Fibroblast of skin of right biceps (primary cell): ENCODE measurements at regions not wholly inside any gene's neighbourhood (a gene's known extent, or its start where the extent isn't known, plus 50 kb on each side); places are given as distances from the start of the nearest gene placed in this dataset.
A peak's percentile ranks its signal among the peaks of the same experiment; 100 is the strongest.

ENCODE experiments used
- DNase-seq: peaks from one replicate; pipeline ENCODE4 v3.0.0-alpha.2; 2013

DNA sequence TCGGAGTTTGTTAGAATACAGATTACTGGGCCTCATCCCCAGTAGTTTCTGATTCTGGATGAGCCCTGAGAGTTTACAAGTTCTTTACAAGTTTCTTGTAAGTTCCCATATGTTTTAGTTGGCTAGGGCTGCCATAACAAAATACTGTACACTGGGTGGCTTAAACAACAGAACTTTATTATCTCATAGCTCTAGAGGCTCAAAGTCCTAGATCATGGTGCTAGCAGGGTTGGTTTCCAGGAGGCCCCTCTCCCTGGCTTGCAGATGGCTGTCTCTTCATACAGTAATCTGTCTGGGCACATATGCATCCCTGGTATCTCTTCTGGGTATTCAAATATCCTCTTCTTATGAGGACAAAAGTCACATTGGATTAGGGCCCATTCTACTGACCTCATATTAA, 167.2 kb downstream of the KLF5 start:
- no peak for DNase-seq

GRCh38 chr13:73224703-73225102, 165.9 kb downstream of the KLF5 start:
- DNase-seq: peak; percentile 82

DNA sequence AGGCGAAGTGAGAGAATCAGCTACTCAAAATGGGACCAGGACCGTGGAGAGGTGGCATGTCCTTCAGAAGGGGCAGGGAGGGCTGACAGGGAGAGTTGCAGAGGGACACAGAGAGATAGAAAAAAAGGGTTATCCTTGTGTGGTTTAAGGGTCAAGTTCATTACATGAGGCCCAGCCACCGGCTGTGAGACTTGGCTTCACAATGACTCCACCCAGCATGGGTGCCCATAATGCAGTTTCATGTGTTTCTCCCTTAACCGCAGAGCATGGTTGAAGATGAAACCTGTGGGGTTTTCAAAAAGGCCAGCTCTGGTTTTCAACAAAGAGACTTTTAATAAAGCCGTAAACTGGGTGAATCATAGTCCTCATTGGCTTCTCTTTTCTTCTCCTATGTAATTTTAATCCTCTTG, 164.6 kb downstream of the KLF5 start:
- DNase-seq: no peak

DNA sequence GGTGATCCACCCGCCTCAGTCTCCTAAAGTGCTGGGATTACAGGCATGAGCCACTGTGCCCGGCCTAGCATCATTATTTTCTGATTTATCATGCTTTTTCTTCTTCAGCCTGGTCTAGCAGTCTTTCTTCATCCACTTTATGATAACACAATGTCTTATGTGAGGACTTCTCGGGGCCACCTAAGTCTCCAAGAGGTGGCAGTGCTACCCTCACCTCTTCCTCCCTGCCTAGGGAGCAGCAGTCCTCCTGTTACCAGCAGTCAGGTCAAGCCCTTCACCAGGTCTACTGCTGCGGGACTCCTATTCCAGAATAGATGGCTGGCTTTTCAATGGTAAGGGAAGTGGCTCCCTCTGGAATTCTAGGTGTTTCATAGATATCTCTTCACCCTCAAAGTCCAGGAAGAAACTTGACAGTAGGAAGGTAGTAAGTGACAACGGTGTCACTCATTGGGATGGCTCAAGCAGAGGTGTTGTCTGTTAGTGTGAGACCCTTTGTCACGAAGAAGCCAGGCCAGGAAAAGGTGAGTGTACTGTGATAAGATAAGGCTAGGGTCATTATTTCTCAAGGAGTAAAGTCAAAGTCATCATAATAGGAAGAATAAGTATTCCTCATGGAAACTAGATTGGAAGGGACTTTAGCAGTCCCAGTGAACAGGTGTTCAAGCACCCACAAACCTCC, 164.0 kb downstream of the KLF5 start:
- no peak for DNase-seq

DNA sequence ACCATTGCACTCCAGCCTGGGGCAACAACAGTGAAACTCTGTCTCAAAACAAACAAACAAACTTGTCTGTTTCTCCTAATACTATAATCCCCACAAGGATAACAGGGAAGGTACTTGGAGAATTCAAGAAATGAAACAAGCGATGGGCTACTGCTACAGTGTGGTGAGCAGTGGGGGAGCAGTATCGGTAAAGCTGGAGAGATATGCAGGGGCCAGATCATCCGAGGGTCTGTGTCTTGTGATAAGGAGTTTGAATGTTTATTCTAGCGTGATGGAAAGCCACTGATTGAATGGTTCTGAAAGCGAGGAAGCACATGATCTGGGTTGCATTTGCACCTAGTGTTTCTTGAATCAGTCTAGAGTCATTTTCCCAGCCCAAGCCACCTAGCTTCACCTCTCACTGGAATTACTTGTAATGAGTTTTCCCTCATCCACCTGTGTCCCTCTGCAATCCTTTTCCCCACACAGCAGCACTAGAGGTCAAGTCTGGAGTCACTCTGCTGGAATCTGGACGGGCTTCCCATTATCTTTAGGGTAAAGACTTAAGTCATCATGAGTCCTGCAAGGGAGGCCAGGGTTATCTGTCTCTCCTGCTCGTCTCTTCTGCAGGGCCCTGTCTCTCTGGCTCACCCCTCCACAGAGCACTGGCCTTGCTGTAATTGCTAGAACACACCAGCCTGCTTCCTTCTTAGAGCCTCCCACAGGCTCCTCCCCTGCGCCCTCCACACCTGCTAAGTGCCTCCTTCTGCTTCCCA, 162.3 kb downstream of the KLF5 start:
- peak; percentile 25 for DNase-seq

- DNase-seq: no peak
Measured at GRCh38 chr13:73218181-73218580, 159.4 kb downstream of the KLF5 start.

DNA sequence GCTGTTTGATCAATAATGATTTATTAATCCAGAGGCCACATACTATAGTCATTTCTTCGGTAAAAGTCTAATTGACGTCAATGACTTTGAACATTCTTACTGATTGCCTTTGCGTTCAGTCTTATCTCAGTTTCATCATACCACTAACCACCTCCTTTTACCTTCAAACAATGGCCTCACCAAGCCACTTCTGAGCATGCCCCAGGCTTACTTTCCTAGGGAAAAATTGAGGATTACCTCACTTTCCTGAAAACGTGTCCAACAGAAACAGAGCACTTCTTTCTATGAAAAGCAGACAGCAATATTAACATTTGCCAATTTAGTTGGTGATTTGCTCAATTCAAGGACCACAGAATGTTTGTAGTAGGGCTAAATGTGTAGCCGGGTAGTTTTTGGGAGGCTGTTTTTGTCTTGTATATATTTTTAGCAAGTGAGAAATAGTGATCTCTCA, 157.6 kb downstream of the KLF5 start:
- DNase-seq: peak; percentile 91

DNA sequence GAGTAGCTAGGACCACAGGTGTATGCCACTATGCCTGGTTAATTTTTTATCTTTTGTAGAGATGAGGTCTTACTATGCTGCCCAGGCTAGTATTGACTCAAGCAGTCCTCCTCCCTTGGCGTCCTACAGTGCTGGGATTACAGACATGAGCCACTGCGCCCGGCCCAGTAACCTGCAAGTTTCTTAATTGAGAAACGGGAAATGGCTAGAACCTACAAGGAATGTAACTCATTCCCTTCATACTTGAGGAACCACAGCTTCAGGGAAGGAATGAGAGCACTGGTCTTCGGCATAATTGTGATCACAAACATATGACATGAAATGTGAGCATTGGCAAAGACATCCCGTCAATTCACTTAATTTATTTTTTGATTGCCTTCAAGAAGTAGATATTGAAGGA, 157.0 kb downstream of the KLF5 start:
- peak; percentile 94 for DNase-seq

DNA sequence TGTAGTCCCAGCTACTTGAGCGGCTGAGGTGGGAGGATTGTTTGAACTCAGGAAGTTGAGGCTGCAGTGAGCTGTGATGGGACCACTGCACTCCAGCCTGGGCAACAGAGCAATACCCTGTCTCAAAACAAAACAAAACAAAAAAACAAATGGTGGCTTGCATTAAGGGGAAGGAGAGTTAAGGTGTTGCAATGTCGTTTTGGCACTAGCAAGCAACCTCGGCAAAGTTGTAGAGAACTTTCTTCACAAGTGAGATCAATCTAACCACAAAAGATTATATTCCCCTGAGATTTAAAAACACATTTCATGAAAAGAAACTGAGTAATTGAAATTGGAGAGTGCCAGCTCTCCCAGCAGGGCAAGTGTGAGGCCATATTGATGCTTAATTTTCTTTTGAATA, 153.7 kb downstream of the KLF5 start:
- DNase-seq: no peak

DNA sequence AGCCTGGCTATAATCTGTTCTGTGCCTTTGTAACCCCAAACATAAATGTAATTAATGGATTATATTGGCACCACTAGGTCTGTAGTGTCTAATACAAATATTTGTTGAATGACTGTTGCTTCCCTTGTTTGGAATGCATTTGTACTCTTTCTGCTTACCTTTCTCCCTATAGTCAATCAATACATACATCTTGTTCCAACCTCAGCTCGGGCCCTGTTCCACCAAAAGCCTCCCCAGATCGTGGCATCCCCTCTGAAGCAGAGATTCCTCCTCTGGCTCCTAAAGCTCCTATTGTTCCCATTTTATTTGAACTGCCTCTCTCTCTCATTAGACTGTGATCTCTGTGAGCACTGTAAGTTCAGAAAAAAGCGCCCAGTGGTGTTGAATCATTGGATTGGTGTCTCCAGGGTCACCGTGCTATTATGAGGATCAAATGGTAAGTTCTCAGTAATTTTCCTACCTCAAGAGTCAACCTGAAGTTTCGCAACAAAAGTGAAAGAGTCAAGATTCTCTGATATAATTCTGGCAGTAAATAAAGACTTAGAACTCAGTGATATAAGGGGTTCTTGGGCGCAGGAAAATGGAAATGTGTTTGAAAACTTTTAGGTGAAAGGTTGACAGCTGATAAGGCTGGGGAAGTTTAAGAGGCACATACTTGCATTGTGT, 151.5 kb downstream of the KLF5 start:
- no peak for DNase-seq

DNA sequence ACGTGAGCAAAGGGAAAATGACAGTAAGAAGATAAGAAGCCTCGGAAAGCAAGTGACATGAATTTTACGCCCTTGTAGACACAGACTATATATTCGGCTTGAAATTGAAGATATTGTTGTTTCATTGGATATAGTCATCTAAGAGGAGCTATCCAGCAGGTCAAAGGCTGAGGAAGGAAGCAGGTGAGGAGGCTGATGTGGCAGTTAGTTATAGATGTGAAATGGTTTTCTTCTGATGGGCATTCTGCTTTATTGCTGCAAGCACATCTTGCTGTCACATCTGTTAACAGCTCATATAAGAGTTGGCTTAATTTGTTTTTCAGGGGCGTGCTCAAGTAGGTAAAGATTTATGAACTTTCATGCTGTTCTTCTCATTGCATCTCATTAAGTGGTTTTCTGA, 146.1 kb downstream of the KLF5 start:
- no peak for DNase-seq

GRCh38 chr13:73201626-73202025, 142.8 kb downstream of the KLF5 start:
- peak; percentile 58 for DNase-seq

DNA sequence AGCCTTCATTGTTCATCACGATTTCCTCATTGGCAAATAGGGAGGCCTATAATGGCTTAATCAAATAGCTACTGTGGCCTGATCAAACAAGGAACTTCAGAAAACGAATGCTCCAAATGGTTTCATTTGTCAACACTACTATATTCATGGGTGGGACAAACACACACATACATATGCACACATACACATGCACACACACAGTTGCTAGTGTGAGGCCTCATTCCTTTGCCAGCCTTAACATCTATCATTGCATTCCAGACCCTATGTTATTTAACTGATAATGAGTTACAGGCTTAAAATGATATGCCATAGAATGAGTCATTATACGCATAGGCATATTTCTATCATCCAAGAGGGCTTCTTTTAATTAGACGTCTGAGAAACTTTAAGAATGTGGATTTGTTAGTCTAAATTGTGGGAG, 140.2 kb downstream of the KLF5 start:
- peak; percentile 91 for DNase-seq

DNA sequence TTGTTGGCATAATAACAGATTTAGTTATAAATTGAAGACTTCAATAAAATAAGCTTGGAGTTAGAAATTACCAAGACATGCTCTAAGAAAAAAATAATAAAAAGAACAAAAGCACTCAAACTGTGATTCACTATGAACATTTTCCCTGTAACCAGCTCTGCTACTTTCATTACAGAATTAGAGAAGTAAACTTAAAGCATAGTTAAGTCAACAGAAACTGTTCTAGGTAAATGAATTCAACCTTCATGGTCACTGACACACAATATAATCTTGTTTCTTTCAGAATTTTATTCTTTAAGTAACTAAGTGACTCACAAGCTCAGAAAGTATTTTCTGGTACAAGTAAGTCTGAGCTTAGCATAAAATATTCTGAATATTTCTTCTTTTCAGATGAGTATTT, 136.3 kb downstream of the KLF5 start:
- no peak for DNase-seq

GRCh38 chr13:73194310-73194709, 135.5 kb downstream of the KLF5 start:
- DNase-seq: no peak

DNA sequence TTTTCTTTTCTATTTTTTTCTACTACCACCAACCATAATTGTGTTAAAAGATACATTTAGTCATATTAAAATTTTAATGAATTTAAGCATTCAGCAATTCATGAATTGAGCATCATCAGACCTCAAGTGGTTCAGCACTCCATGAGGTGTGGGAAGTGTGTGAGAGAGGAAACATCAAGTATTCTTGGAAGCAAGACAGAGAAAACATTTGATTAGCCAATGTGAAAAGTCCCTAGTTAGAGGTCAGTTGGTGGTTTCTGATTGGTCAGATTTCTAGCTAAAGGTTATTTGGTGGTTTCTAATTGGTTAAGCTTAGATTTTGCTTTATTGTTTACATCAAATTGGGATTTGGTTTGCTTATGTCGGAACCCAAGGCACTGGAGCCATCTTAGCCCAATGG, 134.7 kb downstream of the KLF5 start:
- no peak for DNase-seq

DNA sequence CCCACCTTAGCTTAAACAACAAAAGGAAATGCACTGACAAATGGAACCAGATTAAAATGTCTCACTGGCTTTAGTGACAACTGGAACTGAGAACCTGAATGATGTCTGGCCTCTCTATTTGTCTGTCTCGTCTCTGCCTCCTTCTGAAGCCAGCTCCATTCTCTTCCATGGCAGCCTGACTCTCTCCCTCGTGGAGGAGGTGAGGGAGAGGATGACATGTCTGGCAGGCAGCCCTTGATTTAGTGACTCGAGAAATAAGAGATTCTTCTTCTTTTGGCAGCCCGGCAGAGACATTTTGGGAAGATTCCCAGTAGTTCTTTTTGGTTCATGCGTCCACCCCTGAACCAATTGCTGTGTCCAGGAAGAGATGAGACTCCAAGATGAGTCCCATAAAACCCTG, 131.7 kb downstream of the KLF5 start:
- peak; percentile 32 for DNase-seq

- no peak for DNase-seq
Measured at GRCh38 chr13:73189776-73190175, 131.0 kb downstream of the KLF5 start.

DNA sequence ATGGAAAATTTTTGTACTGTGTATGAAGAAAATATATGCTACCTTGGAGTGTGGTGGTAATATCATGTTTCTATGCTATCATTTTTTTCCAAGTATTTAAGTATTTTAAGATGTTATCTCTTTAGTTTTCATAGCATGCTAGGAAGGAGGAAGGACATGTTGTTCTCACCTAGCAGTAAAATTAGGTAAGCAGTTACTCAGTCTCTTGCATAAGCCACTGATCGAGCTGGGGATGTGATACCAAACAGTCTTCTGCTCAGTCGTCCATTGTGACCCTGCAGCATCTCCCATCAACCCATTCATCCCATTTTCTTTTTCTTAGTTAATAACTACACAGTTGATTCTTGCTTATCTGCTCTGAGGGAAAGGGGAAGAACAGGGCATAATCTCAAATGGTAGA, 130.6 kb downstream of the KLF5 start:
- no peak for DNase-seq

GRCh38 chr13:73187106-73187505, 128.3 kb downstream of the KLF5 start:
- DNase-seq: no peak

DNA sequence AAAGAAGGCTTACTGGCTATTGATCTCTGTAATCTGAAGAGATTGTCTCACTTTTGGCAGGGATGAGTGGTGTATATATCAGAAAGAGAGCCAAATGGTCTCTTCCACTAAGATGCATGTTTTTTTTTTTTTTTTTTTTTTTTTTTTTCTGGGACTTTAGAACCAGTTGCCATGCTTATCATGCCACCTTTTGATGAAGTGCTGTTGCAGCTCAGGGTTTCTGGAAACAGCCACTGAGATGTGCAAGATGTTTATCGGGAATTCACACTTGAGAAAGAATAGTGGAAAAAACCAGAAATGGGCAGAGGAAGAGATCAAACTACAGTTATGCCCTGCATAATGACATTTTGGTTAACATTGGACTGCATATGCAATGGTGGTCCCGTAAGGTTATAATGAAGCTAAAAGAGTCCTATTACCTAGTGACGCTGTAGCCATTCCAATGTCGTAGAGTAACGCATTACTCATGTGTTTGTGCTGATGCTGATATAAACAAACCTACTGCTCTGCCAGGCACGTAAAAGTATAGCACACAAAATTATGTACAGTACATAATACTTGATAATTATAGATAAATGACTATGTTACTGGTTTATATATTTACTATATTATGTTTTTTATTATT, 121.0 kb downstream of the KLF5 start:
- DNase-seq: no peak

GRCh38 chr13:73177916-73178565, 119.2 kb downstream of the KLF5 start:
- DNase-seq: no peak

GRCh38 chr13:73177017-73177416, 118.2 kb downstream of the KLF5 start:
- DNase-seq: no peak
